ENCODE measurements at regions not wholly inside any gene's neighbourhood (a gene's known extent, or its start where the extent isn't known, plus 50 kb on each side); places are given as distances from the start of the nearest gene placed in this dataset.

DNA sequence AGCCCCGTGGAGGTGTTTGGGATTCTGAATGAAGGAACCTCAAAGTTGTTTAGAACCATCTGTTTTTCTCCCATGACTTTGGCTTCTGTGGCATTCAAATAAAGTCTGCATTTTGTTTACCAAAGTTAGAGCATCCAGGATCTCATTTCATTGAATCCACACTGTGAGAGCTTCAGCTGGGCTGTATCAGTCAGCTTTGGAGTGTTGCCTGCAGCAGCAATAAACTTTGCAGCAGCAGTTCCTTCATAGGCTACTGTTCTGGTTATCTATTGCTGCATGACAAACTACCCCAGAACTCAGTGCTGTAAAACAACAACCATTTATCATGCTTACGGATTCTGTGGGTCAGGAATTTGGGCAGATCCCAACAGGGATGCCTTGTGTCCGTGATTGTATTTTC lies 1575.2 kb upstream of the LRRTM3 start:
- Histone ChIP-seq H3K9me3 (no peaks in the 10 kb centered on the region), H3K4me3 (ENCODE audit: low read depth in 1 of 2, low read length in 1 of 2) (no peak overlapping the region), H3K36me3 (no peaks in the 10 kb centered on the region), H3K4me1 (ENCODE audit: control insufficient read depth in 1 of 2, insufficient read depth in 1 of 2, low read depth in 1 of 2, low read length in 1 of 2) (no peaks in the 10 kb centered on the region), H3K27ac (no peak overlapping the region), H3K27me3 (no peaks in the 10 kb centered on the region)
- TF ChIP-seq, protein P1, sequence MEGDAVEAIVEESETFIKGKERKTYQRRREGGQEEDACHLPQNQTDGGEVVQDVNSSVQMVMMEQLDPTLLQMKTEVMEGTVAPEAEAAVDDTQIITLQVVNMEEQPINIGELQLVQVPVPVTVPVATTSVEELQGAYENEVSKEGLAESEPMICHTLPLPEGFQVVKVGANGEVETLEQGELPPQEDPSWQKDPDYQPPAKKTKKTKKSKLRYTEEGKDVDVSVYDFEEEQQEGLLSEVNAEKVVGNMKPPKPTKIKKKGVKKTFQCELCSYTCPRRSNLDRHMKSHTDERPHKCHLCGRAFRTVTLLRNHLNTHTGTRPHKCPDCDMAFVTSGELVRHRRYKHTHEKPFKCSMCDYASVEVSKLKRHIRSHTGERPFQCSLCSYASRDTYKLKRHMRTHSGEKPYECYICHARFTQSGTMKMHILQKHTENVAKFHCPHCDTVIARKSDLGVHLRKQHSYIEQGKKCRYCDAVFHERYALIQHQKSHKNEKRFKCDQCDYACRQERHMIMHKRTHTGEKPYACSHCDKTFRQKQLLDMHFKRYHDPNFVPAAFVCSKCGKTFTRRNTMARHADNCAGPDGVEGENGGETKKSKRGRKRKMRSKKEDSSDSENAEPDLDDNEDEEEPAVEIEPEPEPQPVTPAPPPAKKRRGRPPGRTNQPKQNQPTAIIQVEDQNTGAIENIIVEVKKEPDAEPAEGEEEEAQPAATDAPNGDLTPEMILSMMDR (IDR thresholded peaks at IDR 0.05) = no peak

DNA sequence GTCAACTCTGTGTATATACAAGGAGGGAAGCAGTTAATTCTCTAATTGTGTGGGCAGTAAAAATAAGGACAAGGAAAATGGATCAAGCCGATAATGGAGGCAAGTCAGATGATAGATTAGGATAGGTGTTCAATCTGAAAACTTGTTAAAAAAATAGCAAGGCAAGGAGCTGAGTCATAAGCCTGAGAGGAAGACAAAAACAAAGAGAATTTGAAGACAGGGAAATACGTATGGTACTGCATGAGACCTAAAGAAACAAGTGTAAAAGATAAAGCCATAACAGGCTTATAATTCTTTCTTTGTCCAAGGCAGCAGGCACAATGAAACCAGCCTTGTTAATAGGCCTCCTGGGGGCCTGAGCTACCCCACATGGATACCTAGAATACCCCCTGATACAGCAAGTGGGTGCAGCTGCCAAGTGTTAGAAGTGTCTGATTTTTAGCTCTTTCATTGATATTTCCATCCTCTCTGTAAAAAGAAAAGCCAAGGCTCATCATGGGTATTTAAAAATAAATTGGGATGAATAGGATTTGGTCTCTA lies 1570.6 kb upstream of the LRRTM3 start:
- no peaks in the 10 kb centered on the region for H3K36me3 ChIP-seq
- H3K9me3 ChIP-seq = no peaks in the 10 kb centered on the region
- TF ChIP-seq, protein P1 (IDR thresholded peaks at IDR 0.05) = no peak
- no peak overlapping the region for H3K4me3 ChIP-seq (ENCODE audit: low read depth in 1 of 2, low read length in 1 of 2)
- H3K27me3 ChIP-seq = no peaks in the 10 kb centered on the region
- H3K27ac ChIP-seq = no peak overlapping the region
- H3K4me1 ChIP-seq (ENCODE audit: control insufficient read depth in 1 of 2, insufficient read depth in 1 of 2, low read depth in 1 of 2, low read length in 1 of 2) = no peaks in the 10 kb centered on the region

DNA sequence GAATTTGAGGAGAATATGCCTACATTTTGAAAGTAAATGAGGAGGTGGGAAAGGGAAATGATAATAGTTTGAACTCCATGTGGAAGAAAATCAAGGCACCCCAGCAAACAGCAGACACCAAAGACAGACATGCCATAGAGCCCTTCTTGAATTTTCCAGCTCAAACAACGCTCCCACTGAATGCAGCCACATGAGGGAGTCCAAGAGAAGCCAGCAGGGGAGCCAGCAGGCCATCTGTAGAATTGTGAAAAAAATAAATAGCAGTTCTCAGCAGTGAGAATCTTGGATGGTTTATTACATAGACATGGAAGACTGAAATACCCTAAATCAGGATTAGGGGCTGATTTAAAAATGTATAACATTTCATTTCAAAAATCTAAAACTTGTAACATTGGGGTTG lies 1567.3 kb upstream of the LRRTM3 start:
- Histone ChIP-seq H3K4me1 (ENCODE audit: control insufficient read depth in 1 of 2, insufficient read depth in 1 of 2, low read depth in 1 of 2, low read length in 1 of 2) (no peaks in the 10 kb centered on the region), H3K36me3 (no peaks in the 10 kb centered on the region), H3K4me3 (ENCODE audit: low read depth in 1 of 2, low read length in 1 of 2) (no peak overlapping the region), H3K27ac (no peak overlapping the region), H3K9me3 (no peaks in the 10 kb centered on the region), H3K27me3 (no peaks in the 10 kb centered on the region)
- TF ChIP-seq, protein P1 (IDR thresholded peaks at IDR 0.05) = no peak

DNA sequence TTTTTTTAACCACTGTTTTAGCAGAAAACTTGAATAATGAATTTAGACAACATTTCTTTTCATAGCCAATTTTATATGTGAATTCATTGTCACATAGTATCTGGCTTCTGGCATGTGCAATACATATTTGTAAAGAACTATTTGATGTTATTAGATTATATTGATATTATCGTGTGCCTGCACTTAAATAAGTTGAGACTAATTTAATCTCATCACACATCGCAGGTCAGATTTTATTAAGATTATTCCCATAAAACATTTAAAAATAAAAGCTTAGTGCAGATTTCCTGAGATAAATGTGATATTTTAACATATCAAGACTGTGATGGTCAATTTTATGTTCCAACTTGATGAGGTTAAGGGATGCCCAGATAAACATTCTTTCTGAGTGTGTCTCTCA lies 1565.3 kb upstream of the LRRTM3 start:
- TF ChIP-seq, protein P1 (IDR thresholded peaks at IDR 0.05) = no peak
- H3K9me3 ChIP-seq = no peaks in the 10 kb centered on the region

DNA sequence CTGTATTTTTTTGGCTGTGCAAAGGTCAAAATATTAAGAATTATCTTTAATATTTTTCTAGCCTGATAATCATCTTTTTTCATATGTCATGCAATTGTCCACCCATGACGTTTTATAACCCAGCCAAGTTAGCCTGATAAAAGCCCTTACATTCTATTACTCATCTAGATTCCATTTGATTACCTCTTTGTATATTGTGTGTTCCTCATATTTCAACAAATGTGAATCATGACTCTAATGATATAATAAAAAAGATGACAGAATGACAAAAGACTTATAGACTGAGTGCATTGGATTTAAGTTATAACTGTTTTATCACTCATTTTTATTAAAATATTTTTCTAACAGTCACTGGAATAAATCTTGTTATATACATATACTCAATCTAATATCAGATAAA lies 1560.0 kb upstream of the LRRTM3 start:
- TF ChIP-seq, protein P1 (IDR thresholded peaks at IDR 0.05) = no peak

More for the DNA sequence above, 1565.3 kb upstream of the LRRTM3 start:
- no peak overlapping the region for H3K4me3 ChIP-seq (ENCODE audit: low read depth in 1 of 2, low read length in 1 of 2)
- H3K4me1 ChIP-seq (ENCODE audit: control insufficient read depth in 1 of 2, insufficient read depth in 1 of 2, low read depth in 1 of 2, low read length in 1 of 2) = no peaks in the 10 kb centered on the region
- H3K36me3 ChIP-seq = no peaks in the 10 kb centered on the region
- H3K27ac ChIP-seq = no peak overlapping the region
- no peaks in the 10 kb centered on the region for H3K27me3 ChIP-seq

DNA sequence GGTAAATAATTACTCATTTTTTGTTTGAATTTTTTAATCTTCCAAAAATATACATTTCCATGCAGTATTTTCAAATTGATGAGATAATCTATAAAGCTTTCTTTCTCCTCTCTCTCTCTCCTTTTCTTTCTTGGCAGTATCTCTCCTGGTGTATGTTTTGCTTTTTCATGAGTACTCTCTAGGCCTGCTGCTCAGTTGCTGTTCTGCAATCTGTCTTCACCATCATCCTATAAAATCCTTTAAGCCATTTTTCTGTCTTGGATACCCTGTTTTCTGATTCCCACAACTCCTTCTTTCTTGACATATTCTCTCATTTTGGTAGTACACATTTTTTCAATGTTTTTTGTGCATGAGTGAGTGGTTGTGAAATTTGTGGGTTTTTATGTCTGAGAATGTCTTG lies 1558.1 kb upstream of the LRRTM3 start:
- Histone ChIP-seq H3K9me3 (no peaks in the 10 kb centered on the region), H3K27ac (no peak overlapping the region), H3K27me3 (no peaks in the 10 kb centered on the region), H3K4me3 (ENCODE audit: low read depth in 1 of 2, low read length in 1 of 2) (no peak overlapping the region), H3K4me1 (ENCODE audit: control insufficient read depth in 1 of 2, insufficient read depth in 1 of 2, low read depth in 1 of 2, low read length in 1 of 2) (no peaks in the 10 kb centered on the region), H3K36me3 (no peaks in the 10 kb centered on the region)
- TF ChIP-seq, protein P1 (IDR thresholded peaks at IDR 0.05) = no peak

More for the DNA sequence above, 1560.0 kb upstream of the LRRTM3 start:
- H3K27me3 ChIP-seq = no peaks in the 10 kb centered on the region
- H3K9me3 ChIP-seq = no peaks in the 10 kb centered on the region
- no peaks in the 10 kb centered on the region for H3K36me3 ChIP-seq
- no peaks in the 10 kb centered on the region for H3K4me1 ChIP-seq (ENCODE audit: control insufficient read depth in 1 of 2, insufficient read depth in 1 of 2, low read depth in 1 of 2, low read length in 1 of 2)
- H3K4me3 ChIP-seq (ENCODE audit: low read depth in 1 of 2, low read length in 1 of 2) = no peak overlapping the region
- H3K27ac ChIP-seq = no peak overlapping the region
